ENCODE measurements at regions not wholly inside any gene's neighbourhood (a gene's known extent, or its start where the extent isn't known, plus 50 kb on each side); places are given as distances from the start of the nearest gene placed in this dataset.

DNA sequence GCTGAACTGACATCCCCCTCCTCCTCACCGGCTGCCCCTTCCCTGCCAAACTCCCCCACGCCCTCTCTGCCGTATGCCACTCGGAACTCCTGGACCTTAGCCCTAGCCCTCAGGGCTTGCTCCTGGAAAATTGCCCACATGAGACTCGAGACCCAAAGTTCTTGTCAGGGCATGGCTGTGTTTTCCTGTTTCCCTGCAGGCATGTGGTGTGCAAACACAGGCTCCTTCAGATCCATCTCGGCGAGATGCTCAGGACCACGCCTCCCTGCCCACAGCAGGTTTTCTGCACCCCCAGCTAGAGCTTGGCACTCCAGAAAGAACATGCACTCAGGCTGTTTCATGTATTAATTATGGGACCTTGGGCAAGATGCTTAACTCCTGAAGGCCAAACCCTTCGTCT lies 1480.4 kb downstream of the BRD1 start:
- H3K27ac ChIP-seq: no peak overlapping the region
- TF ChIP-seq, protein P1, sequence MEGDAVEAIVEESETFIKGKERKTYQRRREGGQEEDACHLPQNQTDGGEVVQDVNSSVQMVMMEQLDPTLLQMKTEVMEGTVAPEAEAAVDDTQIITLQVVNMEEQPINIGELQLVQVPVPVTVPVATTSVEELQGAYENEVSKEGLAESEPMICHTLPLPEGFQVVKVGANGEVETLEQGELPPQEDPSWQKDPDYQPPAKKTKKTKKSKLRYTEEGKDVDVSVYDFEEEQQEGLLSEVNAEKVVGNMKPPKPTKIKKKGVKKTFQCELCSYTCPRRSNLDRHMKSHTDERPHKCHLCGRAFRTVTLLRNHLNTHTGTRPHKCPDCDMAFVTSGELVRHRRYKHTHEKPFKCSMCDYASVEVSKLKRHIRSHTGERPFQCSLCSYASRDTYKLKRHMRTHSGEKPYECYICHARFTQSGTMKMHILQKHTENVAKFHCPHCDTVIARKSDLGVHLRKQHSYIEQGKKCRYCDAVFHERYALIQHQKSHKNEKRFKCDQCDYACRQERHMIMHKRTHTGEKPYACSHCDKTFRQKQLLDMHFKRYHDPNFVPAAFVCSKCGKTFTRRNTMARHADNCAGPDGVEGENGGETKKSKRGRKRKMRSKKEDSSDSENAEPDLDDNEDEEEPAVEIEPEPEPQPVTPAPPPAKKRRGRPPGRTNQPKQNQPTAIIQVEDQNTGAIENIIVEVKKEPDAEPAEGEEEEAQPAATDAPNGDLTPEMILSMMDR (IDR thresholded peaks at IDR 0.05): no peak
- TF ChIP-seq ZFX (IDR thresholded peaks at IDR 0.05; ENCODE audit: borderline replicate concordance): no peak

DNA sequence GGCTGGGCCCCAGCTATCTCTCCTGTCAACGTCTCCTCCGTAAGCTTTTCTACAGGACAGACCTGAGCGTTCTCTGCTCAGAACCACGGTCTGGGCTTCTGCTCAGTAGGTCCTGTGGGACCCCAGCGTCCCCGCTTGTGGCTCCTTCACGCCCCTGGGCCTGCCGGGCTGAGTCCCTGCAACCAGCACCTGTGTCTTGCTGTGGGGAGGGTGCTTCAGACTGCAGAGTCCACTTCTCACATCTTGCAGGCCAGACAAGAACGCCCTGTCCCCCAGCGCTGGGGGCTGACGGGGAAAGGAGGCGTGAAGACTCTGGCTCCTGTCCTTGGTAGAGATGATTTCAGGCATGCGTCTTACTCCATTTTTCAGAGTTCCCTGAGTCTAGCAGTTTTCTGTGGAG lies 1480.8 kb downstream of the BRD1 start:
- TF ChIP-seq, protein P1 (IDR thresholded peaks at IDR 0.05): no peak
- TF ChIP-seq ZFX (IDR thresholded peaks at IDR 0.05; ENCODE audit: borderline replicate concordance): no peak
- H3K27ac ChIP-seq: no peak overlapping the region

DNA sequence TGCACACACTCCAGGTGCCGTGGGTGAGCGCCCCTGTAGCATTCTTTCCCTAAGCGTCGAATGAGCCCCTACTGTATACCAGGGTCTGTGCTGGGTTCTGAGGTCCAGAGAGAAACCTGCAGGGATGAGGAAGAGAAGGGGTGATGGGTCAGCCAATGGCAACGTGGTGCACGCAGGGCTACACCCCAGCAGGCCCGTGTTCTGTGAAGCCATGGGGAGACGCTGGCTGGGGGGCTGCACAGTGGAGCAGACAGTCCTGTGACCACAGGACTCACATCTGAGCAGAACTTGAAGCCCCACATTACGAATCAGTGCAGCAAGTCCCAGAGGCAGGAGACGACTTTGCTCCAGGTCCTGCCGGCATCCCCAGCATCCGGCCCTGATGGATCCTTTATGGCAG lies 1481.4 kb downstream of the BRD1 start:
- TF ChIP-seq, protein P1 (IDR thresholded peaks at IDR 0.05): no peak
- TF ChIP-seq ZFX (IDR thresholded peaks at IDR 0.05; ENCODE audit: borderline replicate concordance): no peak
- H3K27ac ChIP-seq: no peak overlapping the region

DNA sequence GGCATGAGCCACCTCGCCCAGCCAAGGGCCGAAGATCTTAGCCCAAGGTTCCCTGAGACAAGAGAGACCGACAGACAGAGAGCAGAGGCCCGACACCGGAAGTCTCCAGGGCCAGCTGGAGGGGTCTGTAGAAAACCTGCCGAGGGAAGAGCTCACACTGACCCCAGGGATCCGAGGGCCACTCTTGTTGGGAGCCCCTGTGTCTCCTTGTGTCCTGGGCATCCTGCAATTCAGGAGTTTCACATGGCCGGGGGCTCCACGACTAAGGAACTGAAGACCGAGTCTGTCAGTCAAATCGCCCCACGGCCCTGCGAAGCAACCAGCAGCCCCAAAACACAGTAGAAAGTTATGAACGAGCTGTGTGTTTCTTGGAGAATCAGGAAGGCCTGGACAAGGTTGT lies 1482.0 kb downstream of the BRD1 start:
- TF ChIP-seq, protein P1 (IDR thresholded peaks at IDR 0.05): no peak
- no peak for TF ChIP-seq ZFX (IDR thresholded peaks at IDR 0.05; ENCODE audit: borderline replicate concordance)
- no peak overlapping the region for H3K27ac ChIP-seq

DNA sequence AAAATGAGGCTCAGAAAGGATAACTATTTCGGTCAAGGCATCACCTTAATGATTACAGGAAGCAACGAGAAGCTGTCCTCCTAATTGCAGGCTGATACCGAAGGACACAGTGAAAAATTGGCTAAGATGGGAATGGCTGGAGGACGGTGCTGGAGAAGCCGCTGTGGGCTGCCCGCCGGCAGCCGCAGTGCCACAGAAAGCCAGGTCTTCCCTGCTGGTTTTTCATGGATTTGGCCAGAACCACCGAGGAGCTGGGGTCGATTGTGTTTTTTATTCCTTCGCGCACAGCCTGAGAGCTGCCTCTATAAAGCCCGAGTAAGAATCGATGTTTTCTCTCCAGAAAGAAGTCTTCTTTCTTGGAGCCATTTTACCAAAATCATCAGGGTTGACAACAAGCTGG lies 1484.2 kb downstream of the BRD1 start:
- TF ChIP-seq, protein P1 (IDR thresholded peaks at IDR 0.05): no peak
- no peak for TF ChIP-seq ZFX (IDR thresholded peaks at IDR 0.05; ENCODE audit: borderline replicate concordance)
- H3K27ac ChIP-seq: no peak overlapping the region

DNA sequence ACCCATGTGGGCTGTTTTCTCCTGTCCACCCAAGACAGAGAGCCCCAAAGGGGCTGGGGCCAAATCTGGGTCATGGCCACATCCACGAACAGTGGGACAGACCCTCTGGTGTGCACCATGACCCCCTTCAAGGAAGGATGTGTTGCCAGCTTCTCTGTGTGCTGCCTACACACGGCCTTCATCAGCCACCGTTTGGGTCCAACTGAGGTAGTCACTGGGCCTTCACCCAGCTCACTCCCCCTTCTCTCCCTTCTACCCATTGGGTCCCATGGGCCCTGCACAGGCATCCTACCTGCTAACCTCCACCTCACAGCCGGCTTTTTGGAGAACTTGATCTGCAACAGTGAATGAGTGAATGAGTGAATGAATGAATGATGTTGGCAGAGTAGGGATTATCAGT lies 1484.9 kb downstream of the BRD1 start:
- TF ChIP-seq, protein P1 (IDR thresholded peaks at IDR 0.05): no peak
- TF ChIP-seq ZFX (IDR thresholded peaks at IDR 0.05; ENCODE audit: borderline replicate concordance): no peak

DNA sequence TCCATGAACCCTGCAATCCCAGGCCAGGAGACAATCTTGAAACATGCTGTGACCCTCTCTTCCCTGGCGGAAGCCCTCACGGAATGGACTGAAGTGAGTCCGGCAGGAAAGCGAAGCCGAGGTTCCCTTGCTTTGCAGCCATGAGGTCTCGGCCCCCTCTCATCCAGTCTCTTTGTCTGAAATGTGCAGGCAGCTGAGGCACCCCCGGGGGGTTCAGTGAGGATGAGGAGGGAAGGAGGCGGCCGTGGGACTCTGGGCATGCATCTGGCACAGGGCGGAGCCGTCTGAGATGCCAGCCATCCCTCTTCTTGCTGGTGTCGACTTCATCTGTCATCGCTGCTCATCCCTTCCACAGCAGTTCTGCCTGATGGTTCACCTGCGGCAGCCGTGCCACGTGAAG lies 1485.7 kb downstream of the BRD1 start:
- H3K27ac ChIP-seq: no peak overlapping the region
- TF ChIP-seq, protein P1 (IDR thresholded peaks at IDR 0.05): no peak
- no peak for TF ChIP-seq ZFX (IDR thresholded peaks at IDR 0.05; ENCODE audit: borderline replicate concordance)

More for the DNA sequence above, 1484.9 kb downstream of the BRD1 start:
- H3K27ac ChIP-seq: no peak overlapping the region
